C4-2B (cell line): ENCODE measurements at regions not wholly inside any gene's neighbourhood (a gene's known extent, or its start where the extent isn't known, plus 50 kb on each side); places are given as distances from the start of the nearest gene placed in this dataset.
"Not testable (repeated sequence)": the region's sequence is repeated elsewhere in the genome, so short reads cannot be mapped to it uniquely, and the experiment has no call there.

Source experiments
- H3K27ac ChIP-seq: fragments of 450-650 bp; 2 replicates; pipeline ENCODE4 v1.5.1; 2017
- CTCF ChIP-seq: fragments of 450-650 bp; conservative IDR thresholded peaks from 2 replicates; pipeline ENCODE4 v1.5.1; 2017; ENCODE audit warnings: mild to moderate bottlenecking
- ZFX ChIP-seq: fragments of 450-650 bp; IDR thresholded peaks from 2 replicates; pipeline ENCODE4 v1.6.1; 2017

GRCh38 chr2:107132746-107133145 lies 246.8 kb upstream of the ST6GAL2 start:
- H3K27ac ChIP-seq: no peak overlapping the region
- TF ChIP-seq CTCF: no peak

- TF ChIP-seq ZFX (no peak), CTCF (no peak)
- H3K27ac ChIP-seq: no peak overlapping the region
Measured at GRCh38 chr2:107133412-107133811, 247.4 kb upstream of the ST6GAL2 start.

GRCh38 chr2:107136733-107137132 lies 250.8 kb upstream of the ST6GAL2 start:
- no peak for TF ChIP-seq ZFX
- no peak for TF ChIP-seq CTCF
- H3K27ac ChIP-seq: no peak overlapping the region

GRCh38 chr2:107137706-107138105 lies 251.7 kb upstream of the ST6GAL2 start:
- TF ChIP-seq CTCF (no peak), ZFX (no peak)
- H3K27ac ChIP-seq: no peak overlapping the region

GRCh38 chr2:107146181-107146580 lies 260.2 kb upstream of the ST6GAL2 start:
- no peak overlapping the region for H3K27ac ChIP-seq
- TF ChIP-seq ZFX (no peak), CTCF (no peak)

- H3K27ac ChIP-seq: not testable (repeated sequence)
Measured at GRCh38 chr2:107146645-107147044, 260.7 kb upstream of the ST6GAL2 start.

GRCh38 chr2:107148055-107148454 lies 262.1 kb upstream of the ST6GAL2 start:
- no peak for TF ChIP-seq ZFX
- no peak for TF ChIP-seq CTCF
- no peak overlapping the region for H3K27ac ChIP-seq

GRCh38 chr2:107148496-107148895 lies 262.5 kb upstream of the ST6GAL2 start:
- TF ChIP-seq ZFX: no peak
- no peak for TF ChIP-seq CTCF
- H3K27ac ChIP-seq: no peak overlapping the region
